DND-41 (cell line): ENCODE measurements at regions not wholly inside any gene's neighbourhood (a gene's known extent, or its start where the extent isn't known, plus 50 kb on each side); places are given as distances from the start of the nearest gene placed in this dataset.

Source experiments
- ATAC-seq: fragments of 200-7000 bp; cut with Tn5 transposase; 3 replicates; pipeline ENCODE4 v1.9.1; 2021; ENCODE audit warnings: low read depth; ENCODE audit not compliant: insufficient read depth
- DNase-seq: peaks from one replicate; pipeline ENCODE4 v3.0.0-alpha.2; 2020
- H2AFZ ChIP-seq: 2 replicates; pipeline ENCODE4 v1.6.0; 2012; ENCODE audit warnings: low read depth, low read length
- H3K27ac ChIP-seq: 2 replicates; pipeline ENCODE4 v1.5.1; 2012; ENCODE audit warnings: low read length, inconsistent platforms
- H3K27me3 ChIP-seq: fragments of 200-600 bp; sonication (generic); 2 replicates; pipeline ENCODE4 v1.6.0; 2012; ENCODE audit warnings: low read length, mild to moderate bottlenecking, inconsistent platforms; ENCODE audit not compliant: insufficient read depth, poor library complexity
- H3K36me3 ChIP-seq: 2 replicates; pipeline ENCODE4 v1.5.1; 2012; ENCODE audit warnings: low read length, inconsistent platforms; ENCODE audit not compliant: insufficient read depth
- H3K4me1 ChIP-seq: 2 replicates; pipeline ENCODE4 v1.5.1; 2012; ENCODE audit warnings: mild to moderate bottlenecking, low read length; ENCODE audit not compliant: insufficient read depth
- H3K4me2 ChIP-seq: 2 replicates; pipeline ENCODE4 v1.6.0; 2012; ENCODE audit warnings: mild to moderate bottlenecking, moderate library complexity, low read length, inconsistent platforms; ENCODE audit not compliant: insufficient read depth
- H3K4me3 ChIP-seq, 2 experiments: fragments of 200-600 bp in 1 of 2; shearing (Covaris generic) in 1 of 2; 2 replicates each; pipeline ENCODE4 v1.5.1; 2012 to 2016; ENCODE audit warnings: inconsistent platforms in 2 of 2, low read length in 2 of 2, mild to moderate bottlenecking in 2 of 2, low read depth in 1 of 2, moderate library complexity in 1 of 2
- H3K79me2 ChIP-seq: 2 replicates; pipeline ENCODE4 v1.6.0; 2012; ENCODE audit warnings: low read length, inconsistent platforms; ENCODE audit not compliant: insufficient read depth
- H3K9ac ChIP-seq: 2 replicates; pipeline ENCODE4 v1.6.0; 2012; ENCODE audit warnings: low read depth, mild to moderate bottlenecking, inconsistent platforms, low read length, moderate library complexity
- H3K9me3 ChIP-seq: 2 replicates; pipeline ENCODE4 v1.5.1; 2012; ENCODE audit warnings: low read length, moderate library complexity, mild to moderate bottlenecking, inconsistent platforms; ENCODE audit not compliant: insufficient read depth, severe bottlenecking
- H4K20me1 ChIP-seq: 2 replicates; pipeline ENCODE4 v1.6.0; 2012; ENCODE audit warnings: low read length; ENCODE audit not compliant: insufficient read depth
- EZH2 ChIP-seq: IDR thresholded peaks from 3 replicates; pipeline ENCODE4 v1.6.1; 2012; ENCODE audit warnings: borderline replicate concordance, low read depth, mild to moderate bottlenecking, moderate library complexity, low read length, inconsistent platforms; ENCODE audit not compliant: severe bottlenecking
- TF ChIP-seq, protein P1 (sequence below): IDR thresholded peaks from 2 replicates; pipeline ENCODE4 v1.5.1; 2012; ENCODE audit warnings: borderline replicate concordance, low read length, moderate library complexity, mild to moderate bottlenecking; ENCODE audit not compliant: poor library complexity, severe bottlenecking; ENCODE audit errors: extremely low read depth

DNA sequence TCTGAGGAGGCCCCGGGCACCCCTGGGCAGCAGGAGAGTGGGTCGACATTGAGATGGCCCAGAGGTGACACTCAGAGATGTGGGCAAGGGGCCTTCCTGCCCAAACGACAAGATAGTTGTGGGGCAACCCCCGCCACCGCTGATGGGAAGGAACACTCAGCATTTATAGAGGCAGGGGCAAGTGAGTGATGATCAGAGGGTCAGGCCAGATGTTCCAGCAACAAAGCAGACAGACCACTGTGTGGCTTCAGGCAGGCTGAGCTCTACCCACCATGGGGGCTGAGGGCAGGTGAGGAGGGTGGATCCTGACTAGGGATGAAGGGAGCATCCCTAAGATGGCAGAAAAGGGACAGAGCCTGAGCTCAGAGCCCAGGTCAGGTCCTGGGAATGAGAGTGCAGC, 362.7 kb downstream of the PTPRU start:
- TF ChIP-seq EZH2: no peak
- TF ChIP-seq, protein P1, sequence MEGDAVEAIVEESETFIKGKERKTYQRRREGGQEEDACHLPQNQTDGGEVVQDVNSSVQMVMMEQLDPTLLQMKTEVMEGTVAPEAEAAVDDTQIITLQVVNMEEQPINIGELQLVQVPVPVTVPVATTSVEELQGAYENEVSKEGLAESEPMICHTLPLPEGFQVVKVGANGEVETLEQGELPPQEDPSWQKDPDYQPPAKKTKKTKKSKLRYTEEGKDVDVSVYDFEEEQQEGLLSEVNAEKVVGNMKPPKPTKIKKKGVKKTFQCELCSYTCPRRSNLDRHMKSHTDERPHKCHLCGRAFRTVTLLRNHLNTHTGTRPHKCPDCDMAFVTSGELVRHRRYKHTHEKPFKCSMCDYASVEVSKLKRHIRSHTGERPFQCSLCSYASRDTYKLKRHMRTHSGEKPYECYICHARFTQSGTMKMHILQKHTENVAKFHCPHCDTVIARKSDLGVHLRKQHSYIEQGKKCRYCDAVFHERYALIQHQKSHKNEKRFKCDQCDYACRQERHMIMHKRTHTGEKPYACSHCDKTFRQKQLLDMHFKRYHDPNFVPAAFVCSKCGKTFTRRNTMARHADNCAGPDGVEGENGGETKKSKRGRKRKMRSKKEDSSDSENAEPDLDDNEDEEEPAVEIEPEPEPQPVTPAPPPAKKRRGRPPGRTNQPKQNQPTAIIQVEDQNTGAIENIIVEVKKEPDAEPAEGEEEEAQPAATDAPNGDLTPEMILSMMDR: no peak
- Histone ChIP-seq H3K4me2 (no peak overlapping the region), H3K36me3 (no peaks in the 10 kb centered on the region), H3K4me1 (no peaks in the 10 kb centered on the region), H3K9ac (no peak overlapping the region), H3K79me2 (no peaks in the 10 kb centered on the region), H4K20me1 (no peaks in the 10 kb centered on the region), H3K27me3 (no peaks in the 10 kb centered on the region), H3K27ac (no peak overlapping the region), H2AFZ (no peak overlapping the region), H3K4me3 (no peak overlapping the region), H3K9me3 (no peaks in the 10 kb centered on the region)
- DNase-seq (no peak), ATAC-seq (no peak)

DNA sequence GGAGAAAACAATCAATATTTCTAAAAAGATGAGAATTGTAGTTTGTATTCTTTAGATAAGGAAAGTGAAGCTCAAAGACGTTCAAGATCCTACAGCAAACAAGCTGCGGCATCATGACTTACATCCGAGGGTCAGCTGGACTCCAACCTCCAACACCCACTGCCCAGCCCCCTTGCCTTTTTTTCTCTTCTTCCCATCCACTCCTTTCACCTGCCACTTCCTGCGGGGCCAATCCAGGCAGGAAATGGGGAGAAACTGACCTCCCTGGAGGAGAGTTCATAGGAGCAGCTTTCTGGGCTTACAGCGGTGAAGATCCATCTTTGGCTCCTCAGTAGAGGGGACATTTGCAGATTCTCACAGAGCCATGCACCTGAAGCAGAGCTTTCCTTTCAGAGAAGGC, 361.5 kb downstream of the PTPRU start:
- H2AFZ ChIP-seq: no peak overlapping the region
- no peaks in the 10 kb centered on the region for H3K79me2 ChIP-seq
- no peaks in the 10 kb centered on the region for H3K27me3 ChIP-seq
- no peak overlapping the region for H3K9ac ChIP-seq
- no peaks in the 10 kb centered on the region for H3K36me3 ChIP-seq
- TF ChIP-seq, protein P1: no peak
- no peak for TF ChIP-seq EZH2
- H3K4me2 ChIP-seq: no peak overlapping the region
- H4K20me1 ChIP-seq: no peaks in the 10 kb centered on the region
- H3K27ac ChIP-seq: no peak overlapping the region
- H3K9me3 ChIP-seq: no peaks in the 10 kb centered on the region
- H3K4me3 ChIP-seq: no peak overlapping the region
- no peaks in the 10 kb centered on the region for H3K4me1 ChIP-seq
- DNase-seq (no peak), ATAC-seq (no peak)

DNA sequence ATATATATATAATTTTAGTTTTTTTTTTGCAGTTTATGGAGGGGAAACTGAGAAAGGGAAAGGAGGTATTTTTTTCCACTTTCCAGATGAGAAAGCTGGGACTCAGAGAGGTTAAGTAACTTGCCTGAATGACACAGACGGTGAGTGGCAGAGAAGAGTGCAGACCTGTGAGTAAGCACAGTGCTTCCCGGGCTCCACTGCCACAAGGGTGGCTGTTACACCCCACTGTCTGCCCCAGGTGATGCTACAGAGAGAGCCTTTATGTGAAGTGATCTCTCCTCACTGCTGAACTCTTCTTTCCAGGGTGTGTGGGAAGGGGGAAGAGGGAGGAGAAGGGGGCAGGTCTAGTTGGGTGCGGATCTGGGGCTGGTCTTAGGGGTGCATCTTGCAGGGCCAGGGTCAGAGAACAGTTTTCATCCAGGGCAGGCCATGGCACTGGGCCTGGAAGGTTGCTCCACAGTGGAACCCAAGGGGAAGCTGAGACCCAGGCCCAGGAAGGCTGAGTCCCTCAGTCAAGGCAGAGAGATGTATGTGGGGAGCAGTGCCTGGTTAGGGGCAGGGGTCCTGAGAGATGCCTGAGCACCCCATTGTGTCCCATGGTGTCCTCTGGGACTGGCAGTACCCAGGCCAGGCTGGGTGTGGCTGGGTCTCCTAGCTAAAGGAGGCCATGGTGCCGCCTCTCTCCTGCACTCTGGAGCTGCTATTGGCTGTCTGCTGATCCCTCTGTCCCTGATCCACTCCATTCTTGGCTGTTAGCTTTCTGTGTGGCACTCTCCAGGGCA, 357.5 kb downstream of the PTPRU start:
- Histone ChIP-seq H3K79me2 (no peaks in the 10 kb centered on the region), H4K20me1 (no peaks in the 10 kb centered on the region), H3K9ac (no peak overlapping the region), H3K4me2 (no peak overlapping the region), H3K9me3 (no peaks in the 10 kb centered on the region), H3K27ac (no peak overlapping the region), H3K4me1 (no peaks in the 10 kb centered on the region), H3K4me3 (no peak overlapping the region), H3K27me3 (no peaks in the 10 kb centered on the region), H3K36me3 (no peaks in the 10 kb centered on the region), H2AFZ (no peak overlapping the region)
- TF ChIP-seq EZH2: no peak
- TF ChIP-seq, protein P1: no peak
- DNase-seq (no peak), ATAC-seq (no peak)
